ENCODE measurements at regions not wholly inside any gene's neighbourhood (a gene's known extent, or its start where the extent isn't known, plus 50 kb on each side); places are given as distances from the start of the nearest gene placed in this dataset.

- Histone ChIP-seq H4K20me1 (ENCODE audit: insufficient read depth, low read length) (no peaks in the 10 kb centered on the region), H3K4me3 (replicated peaks in 1 of 3; ENCODE audit: low read depth in 2 of 3, low read length in 3 of 3) (no peak overlapping the region), H3K79me2 (ENCODE audit: insufficient read depth, low read length) (no peaks in the 10 kb centered on the region), H3K4me1 (ENCODE audit: control insufficient read depth in 1 of 2, insufficient read depth in 2 of 2, low read length in 2 of 2) (peaks cover 0 to 4% of the 10 kb centered on the region in 2 donors), H3K9ac (ENCODE audit: insufficient read depth, low read length, poor library complexity, severe bottlenecking) (no peak overlapping the region), H2AFZ (ENCODE audit: insufficient read depth, low read depth, low read length, poor library complexity, severe bottlenecking) (no peak overlapping the region), H3K36me3 (replicated peaks in 1 of 2; ENCODE audit: control insufficient read depth in 1 of 2, insufficient read depth in 2 of 2, low read length in 2 of 2) (no peaks in the 10 kb centered on the region), H3K27me3 (ENCODE audit: control insufficient read depth in 2 of 2, insufficient read depth in 2 of 2, low read length in 2 of 2) (no peaks in the 10 kb centered on the region), H3K9me3 (replicated peaks in 1 of 2; ENCODE audit: control insufficient read depth in 1 of 2, insufficient read depth in 1 of 2, low read length in 2 of 2) (peaks cover 11 to 18% of the 10 kb centered on the region in 2 donors), H3K4me2 (replicated peaks; ENCODE audit: extremely low read depth, low read length, poor library complexity, severe bottlenecking) (no peak overlapping the region), H3K27ac (ENCODE audit: low read depth in 1 of 2, low read length in 2 of 2) (no peak overlapping the region)
- Mint-ChIP-seq H3K27ac (no peak overlapping the region), H3K9me3 (peaks cover 9 to 22% (median 17%) of the 10 kb centered on the region in 7 donors), H3K36me3 (peaks cover 0 to 3% of the 10 kb centered on the region in 2 donors), H3K27me3 (ENCODE audit: low read depth in 3 of 3) (no peaks in the 10 kb centered on the region), H3K4me1 (peaks cover 11% of the 10 kb centered on the region), H3K4me3 (no peak overlapping the region)
- intact Hi-C loops (cut with micrococcal nuclease), result no loop called here
- TF ChIP-seq CTCF (IDR thresholded peaks at IDR 0.05), result no peak
- no CpG with 5 or more reads among the region's 3 CpGs for WGBS (ENCODE audit: insufficient coverage)
- no peak for DNase-seq
These were observed 501.5 kb upstream of the SLC8A1 start for GRCh38 chr2:40953341-40953740.

DNA sequence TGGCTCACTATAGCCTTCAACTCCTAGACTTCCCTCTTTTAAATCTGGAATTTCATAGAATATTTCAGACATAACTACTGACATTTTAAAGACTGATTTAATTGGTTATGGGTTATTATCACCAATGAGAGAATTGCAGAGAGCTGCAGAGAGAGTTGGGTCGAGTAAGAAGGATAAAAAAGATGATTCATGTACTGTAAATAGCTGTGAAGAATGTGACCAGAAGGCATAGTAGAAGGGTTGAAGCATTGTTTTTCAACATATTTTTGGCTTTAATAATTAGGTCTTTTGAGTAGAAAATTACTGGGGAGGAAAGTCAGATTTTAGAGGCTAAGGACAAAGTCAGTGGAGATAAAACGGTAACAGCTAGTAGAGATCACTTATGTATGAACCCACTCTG lies 503.2 kb upstream of the SLC8A1 start:
- Histone ChIP-seq H3K27ac (ENCODE audit: low read depth in 1 of 2, low read length in 2 of 2) (no peak overlapping the region), H3K4me3 (replicated peaks in 1 of 3; ENCODE audit: low read depth in 2 of 3, low read length in 3 of 3) (no peak overlapping the region), H3K9me3 (replicated peaks in 1 of 2; ENCODE audit: control insufficient read depth in 1 of 2, insufficient read depth in 1 of 2, low read length in 2 of 2) (peaks cover 11 to 22% of the 10 kb centered on the region in 2 donors), H3K27me3 (ENCODE audit: control insufficient read depth in 2 of 2, insufficient read depth in 2 of 2, low read length in 2 of 2) (no peaks in the 10 kb centered on the region), H3K4me2 (replicated peaks; ENCODE audit: extremely low read depth, low read length, poor library complexity, severe bottlenecking) (no peak overlapping the region), H3K9ac (ENCODE audit: insufficient read depth, low read length, poor library complexity, severe bottlenecking) (no peak overlapping the region), H3K4me1 (ENCODE audit: control insufficient read depth in 1 of 2, insufficient read depth in 2 of 2, low read length in 2 of 2) (peaks cover 0 to 4% of the 10 kb centered on the region in 2 donors), H3K79me2 (ENCODE audit: insufficient read depth, low read length) (no peaks in the 10 kb centered on the region), H2AFZ (ENCODE audit: insufficient read depth, low read depth, low read length, poor library complexity, severe bottlenecking) (no peak overlapping the region), H3K36me3 (replicated peaks in 1 of 2; ENCODE audit: control insufficient read depth in 1 of 2, insufficient read depth in 2 of 2, low read length in 2 of 2) (no peaks in the 10 kb centered on the region), H4K20me1 (ENCODE audit: insufficient read depth, low read length) (no peaks in the 10 kb centered on the region)
- WGBS (ENCODE audit: insufficient coverage), result 95% methylated on average over 2 of the region's 2 CpGs
- intact Hi-C loops (cut with micrococcal nuclease), result no loop called here
- Mint-ChIP-seq H3K36me3 (peaks cover 0 to 3% of the 10 kb centered on the region in 2 donors), H3K4me3 (no peak overlapping the region), H3K4me1 (peaks cover 11% of the 10 kb centered on the region), H3K9me3 (peaks cover 9 to 34% (median 19%) of the 10 kb centered on the region in 7 donors), H3K27me3 (ENCODE audit: low read depth in 3 of 3) (no peaks in the 10 kb centered on the region), H3K27ac (no peak overlapping the region)
- DNase-seq, result no peak
- no peak for TF ChIP-seq CTCF (IDR thresholded peaks at IDR 0.05)
